Suprapubic skin (tissue), 3 donors: ENCODE measurements at regions not wholly inside any gene's neighbourhood (a gene's known extent, or its start where the extent isn't known, plus 50 kb on each side); places are given as distances from the start of the nearest gene placed in this dataset.

ENCODE experiments used
- POLR2AphosphoS5 ChIP-seq, 3 donors: sonication (generic); formaldehyde crosslinking; IDR thresholded peaks; one replicate each; pipeline ENCODE4 v1.6.1; 2017; ENCODE audit warnings: antibody characterized with exemption in 3 of 3
- TF ChIP-seq, protein P1 (sequence below), 2 donors: fragments of 200-600 bp in 1 of 2; fragments of 450-650 bp in 1 of 2; sonication (generic) in 1 of 2; IDR thresholded peaks; one replicate each; pipeline ENCODE4 v1.5.1; 2016 to 2019; ENCODE audit warnings: antibody characterized with exemption in 2 of 2, mild to moderate bottlenecking in 1 of 2, moderate library complexity in 1 of 2

- TF ChIP-seq, protein P1, sequence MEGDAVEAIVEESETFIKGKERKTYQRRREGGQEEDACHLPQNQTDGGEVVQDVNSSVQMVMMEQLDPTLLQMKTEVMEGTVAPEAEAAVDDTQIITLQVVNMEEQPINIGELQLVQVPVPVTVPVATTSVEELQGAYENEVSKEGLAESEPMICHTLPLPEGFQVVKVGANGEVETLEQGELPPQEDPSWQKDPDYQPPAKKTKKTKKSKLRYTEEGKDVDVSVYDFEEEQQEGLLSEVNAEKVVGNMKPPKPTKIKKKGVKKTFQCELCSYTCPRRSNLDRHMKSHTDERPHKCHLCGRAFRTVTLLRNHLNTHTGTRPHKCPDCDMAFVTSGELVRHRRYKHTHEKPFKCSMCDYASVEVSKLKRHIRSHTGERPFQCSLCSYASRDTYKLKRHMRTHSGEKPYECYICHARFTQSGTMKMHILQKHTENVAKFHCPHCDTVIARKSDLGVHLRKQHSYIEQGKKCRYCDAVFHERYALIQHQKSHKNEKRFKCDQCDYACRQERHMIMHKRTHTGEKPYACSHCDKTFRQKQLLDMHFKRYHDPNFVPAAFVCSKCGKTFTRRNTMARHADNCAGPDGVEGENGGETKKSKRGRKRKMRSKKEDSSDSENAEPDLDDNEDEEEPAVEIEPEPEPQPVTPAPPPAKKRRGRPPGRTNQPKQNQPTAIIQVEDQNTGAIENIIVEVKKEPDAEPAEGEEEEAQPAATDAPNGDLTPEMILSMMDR (IDR thresholded peaks at IDR 0.05): no peak
- TF ChIP-seq POLR2AphosphoS5 (IDR thresholded peaks at IDR 0.05): no peak
Observed at GRCh38 chr6:105941621-105942412, 144.3 kb upstream of the PRDM1 start.
